SKM-1 (cell line): ENCODE measurements at regions not wholly inside any gene's neighbourhood (a gene's known extent, or its start where the extent isn't known, plus 50 kb on each side); places are given as distances from the start of the nearest gene placed in this dataset.
"Not testable (repeated sequence)": the region's sequence is repeated elsewhere in the genome, so short reads cannot be mapped to it uniquely, and the experiment has no call there.

Experiments used
- DNase-seq: peaks from one replicate; lab custom pipeline; 2025; ENCODE audit not compliant: unreplicated experiment; lab: John Stamatoyannopoulos, UW

- DNase-seq: no peak
These were observed 1545.7 kb upstream of the TENM4 start for GRCh38 chr11:80986421-80987074.

- no peak for DNase-seq
These were observed 1539.4 kb upstream of the TENM4 start for GRCh38 chr11:80980227-80980626.

GRCh38 chr11:80973786-80974185, 1533.0 kb upstream of the TENM4 start:
- no peak for DNase-seq

GRCh38 chr11:80970037-80970436, 1529.2 kb upstream of the TENM4 start:
- DNase-seq: no peak

- DNase-seq: no peak
These were observed 1526.8 kb upstream of the TENM4 start for GRCh38 chr11:80967649-80968048.

GRCh38 chr11:80960381-80961029, 1519.7 kb upstream of the TENM4 start:
- no peak for DNase-seq

GRCh38 chr11:80959751-80960150, 1518.9 kb upstream of the TENM4 start:
- DNase-seq: no peak

GRCh38 chr11:80958987-80959386, 1518.2 kb upstream of the TENM4 start:
- DNase-seq: no peak

GRCh38 chr11:80958361-80958760, 1517.5 kb upstream of the TENM4 start:
- no peak for DNase-seq

- DNase-seq: no peak
These were observed 1514.8 kb upstream of the TENM4 start for GRCh38 chr11:80955588-80955987.

GRCh38 chr11:80948781-80949180, 1508.0 kb upstream of the TENM4 start:
- DNase-seq: no peak

GRCh38 chr11:80944758-80945157, 1503.9 kb upstream of the TENM4 start:
- no peak for DNase-seq

- no peak for DNase-seq
These were observed 1502.4 kb upstream of the TENM4 start for GRCh38 chr11:80943226-80943625.

- no peak for DNase-seq
These were observed 1497.0 kb upstream of the TENM4 start for GRCh38 chr11:80937842-80938241.

- no peak for DNase-seq
These were observed 1489.2 kb upstream of the TENM4 start for GRCh38 chr11:80930038-80930437.

- no peak for DNase-seq
These were observed 1488.4 kb upstream of the TENM4 start for GRCh38 chr11:80929031-80929805.

- peak; percentile 5 for DNase-seq
These were observed 1484.5 kb upstream of the TENM4 start for GRCh38 chr11:80925321-80925720.

GRCh38 chr11:80921310-80921709, 1480.5 kb upstream of the TENM4 start:
- DNase-seq: not testable (repeated sequence)

- DNase-seq: no peak
These were observed 1475.5 kb upstream of the TENM4 start for GRCh38 chr11:80916173-80916798.

- no peak for DNase-seq
These were observed 1473.5 kb upstream of the TENM4 start for GRCh38 chr11:80914311-80914710.

GRCh38 chr11:80911666-80912065, 1470.8 kb upstream of the TENM4 start:
- DNase-seq: no peak

- DNase-seq: peak; percentile 56
These were observed 1459.4 kb upstream of the TENM4 start for GRCh38 chr11:80900265-80900664.
